H1 (cell line): ENCODE measurements at regions not wholly inside any gene's neighbourhood (a gene's known extent, or its start where the extent isn't known, plus 50 kb on each side); places are given as distances from the start of the nearest gene placed in this dataset.

Source experiments
- CTCF ChIP-seq, 3 experiments: IDR thresholded peaks; 1 replicate in 2 of 3; 2 replicates in 1 of 3; pipeline versions ENCODE4 v1.5.1 to v1.6.1; 2011; ENCODE audit warnings: low read length in 3 of 3, mild to moderate bottlenecking in 3 of 3, inconsistent platforms in 2 of 3, low read depth in 1 of 3, moderate library complexity in 1 of 3; ENCODE audit not compliant: insufficient read depth in 1 of 3; ENCODE audit errors: control extremely low read depth in 1 of 3
- POLR2A ChIP-seq, 2 experiments: IDR thresholded peaks; 1 replicate in 1 of 2; 2 replicates in 1 of 2; pipeline ENCODE4 v1.6.1; 2011; ENCODE audit warnings: low read depth in 2 of 2, low read length in 2 of 2, mild to moderate bottlenecking in 2 of 2; ENCODE audit errors: control extremely low read depth in 1 of 2
- POLR2AphosphoS5 ChIP-seq: IDR thresholded peaks from 2 replicates; pipeline ENCODE4 v1.6.1; 2011; ENCODE audit warnings: low read depth, low read length
- POU5F1 ChIP-seq: IDR thresholded peaks from 2 replicates; pipeline ENCODE4 v1.6.1; 2011; ENCODE audit warnings: low read depth, mild to moderate bottlenecking, low read length, moderate library complexity
- TAF7 ChIP-seq: optimal IDR thresholded peaks from 2 replicates; pipeline ENCODE3; 2011; ENCODE audit warnings: low read depth, mild to moderate bottlenecking, inconsistent platforms, low read length, moderate library complexity, borderline replicate concordance

- TF ChIP-seq POLR2A (IDR thresholded peaks at IDR 0.05; ENCODE audit: control extremely low read depth in 1 of 2, low read depth in 2 of 2, low read length in 2 of 2), result no peak
- no peak for TF ChIP-seq CTCF (IDR thresholded peaks at IDR 0.05; ENCODE audit: control extremely low read depth in 1 of 3, insufficient read depth in 1 of 3, low read depth in 1 of 3, low read length in 3 of 3)
- TF ChIP-seq POLR2AphosphoS5, result no peak
- no peak for TF ChIP-seq TAF7
- TF ChIP-seq POU5F1, result no peak
These were observed 130.9 kb upstream of the PTPN1 start for GRCh38 chr20:50379049-50379990.
